ES-I3 (cell line): ENCODE measurements at regions not wholly inside any gene's neighbourhood (a gene's known extent, or its start where the extent isn't known, plus 50 kb on each side); places are given as distances from the start of the nearest gene placed in this dataset.

Experiments used
- H3K36me3 ChIP-seq: 2 replicates; pipeline ENCODE4 v1.6.1; 2013; ENCODE audit warnings: mild to moderate bottlenecking, low read length, control low read depth, moderate library complexity; ENCODE audit not compliant: insufficient read depth
- H3K4me1 ChIP-seq: 2 replicates; pipeline ENCODE4 v1.6.1; 2013; ENCODE audit warnings: mild to moderate bottlenecking, control low read depth, low read length; ENCODE audit not compliant: insufficient read depth
- H3K9ac ChIP-seq: 2 replicates; pipeline ENCODE4 v1.6.1; 2013; ENCODE audit warnings: low read depth, mild to moderate bottlenecking, low read length, moderate library complexity
- H3K9me3 ChIP-seq: 2 replicates; pipeline ENCODE4 v1.6.1; 2013; ENCODE audit warnings: mild to moderate bottlenecking, low read length, moderate library complexity; ENCODE audit not compliant: control insufficient read depth, insufficient read depth

- Histone ChIP-seq H3K9me3 (no peaks in the 10 kb centered on the region; the same call in 1 of the 2 replicates), H3K36me3 (no peaks in the 10 kb centered on the region), H3K9ac (no peak overlapping the region), H3K4me1 (no peaks in the 10 kb centered on the region)
Observed at GRCh38 chr6:19050765-19051164, 663.6 kb downstream of the RNF144B start.

- Histone ChIP-seq H3K36me3 (no peaks in the 10 kb centered on the region), H3K9ac (no peak overlapping the region), H3K4me1 (no peaks in the 10 kb centered on the region), H3K9me3 (no peaks in the 10 kb centered on the region; the same call in 1 of the 2 replicates)
Observed at GRCh38 chr6:19052219-19052618, 665.1 kb downstream of the RNF144B start.

GRCh38 chr6:19059102-19059501 lies 672.0 kb downstream of the RNF144B start:
- Histone ChIP-seq H3K4me1 (no peaks in the 10 kb centered on the region), H3K9ac (no peak overlapping the region), H3K36me3 (no peaks in the 10 kb centered on the region), H3K9me3 (no peaks in the 10 kb centered on the region; the same call in 1 of the 2 replicates)

- Histone ChIP-seq H3K9ac (no peak overlapping the region), H3K4me1 (no peaks in the 10 kb centered on the region), H3K9me3 (no peaks in the 10 kb centered on the region), H3K36me3 (no peaks in the 10 kb centered on the region)
Observed at GRCh38 chr6:19067165-19067564, 680.0 kb downstream of the RNF144B start.

GRCh38 chr6:19070520-19070919 lies 683.4 kb downstream of the RNF144B start:
- H3K36me3 ChIP-seq, result no peaks in the 10 kb centered on the region
- no peak overlapping the region for H3K9ac ChIP-seq
- H3K4me1 ChIP-seq, result no peaks in the 10 kb centered on the region
- no peaks in the 10 kb centered on the region for H3K9me3 ChIP-seq

GRCh38 chr6:19083801-19084200 lies 696.7 kb downstream of the RNF144B start:
- H3K9me3 ChIP-seq, result no peaks in the 10 kb centered on the region
- H3K36me3 ChIP-seq, result no peaks in the 10 kb centered on the region
- H3K9ac ChIP-seq, result no peak overlapping the region
- peaks cover 11% of the 10 kb centered on the region; the same call in 1 of the 2 replicates for H3K4me1 ChIP-seq

- Histone ChIP-seq H3K9me3 (no peaks in the 10 kb centered on the region), H3K4me1 (peaks cover 11% of the 10 kb centered on the region; the same call in 1 of the 2 replicates), H3K36me3 (no peaks in the 10 kb centered on the region), H3K9ac (no peak overlapping the region)
Observed at GRCh38 chr6:19086480-19086879, 699.3 kb downstream of the RNF144B start.

GRCh38 chr6:19087296-19087695 lies 700.1 kb downstream of the RNF144B start:
- Histone ChIP-seq H3K9me3 (no peaks in the 10 kb centered on the region), H3K4me1 (peaks cover 11% of the 10 kb centered on the region; the same call in 1 of the 2 replicates), H3K36me3 (no peaks in the 10 kb centered on the region), H3K9ac (no peak overlapping the region)

GRCh38 chr6:19087897-19088296 lies 700.7 kb downstream of the RNF144B start:
- Histone ChIP-seq H3K9me3 (no peaks in the 10 kb centered on the region), H3K4me1 (peaks cover 11% of the 10 kb centered on the region; the same call in 1 of the 2 replicates), H3K36me3 (no peaks in the 10 kb centered on the region), H3K9ac (no peak overlapping the region)

- Histone ChIP-seq H3K9me3 (peaks cover 11% of the 10 kb centered on the region; the same call in 1 of the 2 replicates), H3K36me3 (no peaks in the 10 kb centered on the region), H3K4me1 (no peaks in the 10 kb centered on the region), H3K9ac (no peak overlapping the region)
Observed at GRCh38 chr6:19100752-19101151, 713.6 kb downstream of the RNF144B start.

- H3K9ac ChIP-seq, result no peak overlapping the region
- no peaks in the 10 kb centered on the region for H3K4me1 ChIP-seq
- H3K9me3 ChIP-seq, result peaks cover 11% of the 10 kb centered on the region; the same call in 1 of the 2 replicates
- no peaks in the 10 kb centered on the region for H3K36me3 ChIP-seq
Observed at GRCh38 chr6:19102936-19103335, 715.8 kb downstream of the RNF144B start.

- H3K4me1 ChIP-seq, result no peaks in the 10 kb centered on the region
- no peak overlapping the region for H3K9ac ChIP-seq
- H3K36me3 ChIP-seq, result no peaks in the 10 kb centered on the region
- H3K9me3 ChIP-seq, result no peaks in the 10 kb centered on the region; the same call in 1 of the 2 replicates
Observed at GRCh38 chr6:19107468-19107867, 720.3 kb downstream of the RNF144B start.

- Histone ChIP-seq H3K36me3 (no peaks in the 10 kb centered on the region), H3K9me3 (no peaks in the 10 kb centered on the region; the same call in 1 of the 2 replicates), H3K4me1 (no peaks in the 10 kb centered on the region), H3K9ac (no peak overlapping the region)
Observed at GRCh38 chr6:19121521-19121920, 715.6 kb upstream of the ID4 start.

GRCh38 chr6:19127081-19127480 lies 710.1 kb upstream of the ID4 start:
- no peak overlapping the region for H3K9ac ChIP-seq
- H3K4me1 ChIP-seq, result no peaks in the 10 kb centered on the region
- no peaks in the 10 kb centered on the region; the same call in 1 of the 2 replicates for H3K9me3 ChIP-seq
- H3K36me3 ChIP-seq, result no peaks in the 10 kb centered on the region

- Histone ChIP-seq H3K36me3 (no peaks in the 10 kb centered on the region), H3K9ac (no peak overlapping the region), H3K4me1 (no peaks in the 10 kb centered on the region), H3K9me3 (no peaks in the 10 kb centered on the region)
Observed at GRCh38 chr6:19128701-19129100, 708.5 kb upstream of the ID4 start.

- no peaks in the 10 kb centered on the region for H3K9me3 ChIP-seq
- no peaks in the 10 kb centered on the region for H3K36me3 ChIP-seq
- H3K4me1 ChIP-seq, result peaks cover 10% of the 10 kb centered on the region; the same call in 1 of the 2 replicates
- H3K9ac ChIP-seq, result no peak overlapping the region
Observed at GRCh38 chr6:19135706-19136105, 701.5 kb upstream of the ID4 start.
